GM18519 (cell line): ENCODE measurements at regions not wholly inside any gene's neighbourhood (a gene's known extent, or its start where the extent isn't known, plus 50 kb on each side); places are given as distances from the start of the nearest gene placed in this dataset.

Experiments
- ATAC-seq: cut with Tn5 transposase; IDR thresholded peaks from one replicate; pipeline ENCODE4 v1.9.1; 2021; ENCODE audit warnings: mild to moderate bottlenecking, moderate library complexity; ENCODE audit not compliant: unreplicated experiment, low FRiP score

- ATAC-seq: no peak
Observed at GRCh38 chr13:88926890-88927502, 1255.8 kb downstream of the SLITRK5 start.

DNA sequence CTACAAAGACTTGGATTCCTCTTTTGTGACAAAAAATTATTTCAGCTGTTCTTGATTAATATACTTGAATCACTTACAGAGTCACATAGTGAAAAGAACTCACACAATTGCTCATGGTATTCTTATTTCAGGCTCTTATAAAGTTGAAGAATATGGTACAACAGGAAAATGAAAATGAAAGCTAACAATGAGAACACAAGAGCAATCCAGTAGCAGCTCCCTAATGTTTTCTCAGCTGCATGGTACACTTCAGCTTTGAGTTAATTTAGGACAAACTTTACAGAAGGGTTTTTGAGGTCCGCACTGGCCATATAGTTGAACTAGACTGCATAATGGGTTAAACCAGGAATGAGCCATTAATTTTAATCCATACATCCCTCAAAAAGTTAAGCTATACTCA lies 1261.8 kb downstream of the SLITRK5 start:
- ATAC-seq: no peak

DNA sequence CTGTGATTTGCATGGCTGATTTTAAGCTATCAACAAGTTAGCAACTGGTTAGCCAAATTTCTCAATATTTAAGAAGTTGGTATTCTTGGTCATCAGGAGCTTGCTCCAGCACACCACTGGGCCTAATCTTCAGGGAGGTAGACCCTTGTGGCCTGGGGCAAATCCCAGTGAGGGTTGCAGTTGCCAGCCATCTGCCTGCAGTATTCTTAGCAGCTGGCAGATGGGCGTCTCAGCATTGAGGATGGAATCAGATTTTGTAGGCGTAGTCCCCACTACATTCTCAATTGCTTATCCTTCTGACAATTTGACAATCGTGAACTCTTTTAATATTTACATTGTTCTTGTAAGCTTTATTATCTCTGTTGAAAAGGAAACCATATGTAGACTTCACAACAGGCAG lies 1266.2 kb downstream of the SLITRK5 start:
- no peak for ATAC-seq

DNA sequence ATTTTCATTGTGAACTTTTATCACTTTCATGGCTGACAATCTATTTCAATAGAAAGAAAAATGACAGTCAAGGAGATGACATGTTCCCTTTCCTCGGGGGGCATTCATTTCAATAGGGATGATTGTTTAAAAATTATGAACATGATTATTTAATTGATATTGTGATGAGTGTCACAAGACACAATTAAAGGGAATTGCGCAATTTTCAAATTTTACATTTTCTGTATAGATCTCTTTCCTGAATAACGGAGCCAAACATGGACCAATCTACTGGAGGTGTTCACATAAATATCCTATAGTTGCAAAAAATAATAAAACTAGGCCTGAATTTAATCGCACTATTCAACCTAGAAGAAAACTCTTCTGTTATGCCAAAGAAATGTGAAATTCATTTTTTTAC lies 1274.6 kb downstream of the SLITRK5 start:
- no peak for ATAC-seq

- ATAC-seq: no peak
Observed at GRCh38 chr13:88948501-88948900, 1277.3 kb downstream of the SLITRK5 start.

- no peak for ATAC-seq
Observed at GRCh38 chr13:88958821-88959220, 1287.7 kb downstream of the SLITRK5 start.

- no peak for ATAC-seq
Observed at GRCh38 chr13:88976466-88976865, 1305.3 kb downstream of the SLITRK5 start.

GRCh38 chr13:88978607-88979006 lies 1307.4 kb downstream of the SLITRK5 start:
- ATAC-seq: no peak

- no peak for ATAC-seq
Observed at GRCh38 chr13:88979465-88980175, 1308.4 kb downstream of the SLITRK5 start.

DNA sequence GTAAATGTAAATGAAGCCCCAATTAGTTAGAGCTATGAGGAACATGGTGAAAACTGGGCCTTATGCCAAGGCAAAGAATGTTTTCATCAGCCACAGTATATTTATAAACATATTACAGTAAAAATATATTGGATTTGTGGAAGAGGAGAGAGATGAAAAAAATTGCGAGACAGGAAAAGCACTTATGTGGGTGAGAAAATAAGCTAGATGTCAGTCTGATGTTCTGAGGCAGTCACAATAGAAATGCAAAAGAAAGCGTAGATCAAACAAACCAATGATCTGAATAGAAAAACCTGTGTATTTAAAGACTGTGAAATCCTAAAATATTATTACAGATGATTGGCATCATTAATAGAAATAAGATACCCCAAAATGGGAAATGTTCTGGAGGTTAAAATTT lies 1332.5 kb downstream of the SLITRK5 start:
- ATAC-seq: no peak

DNA sequence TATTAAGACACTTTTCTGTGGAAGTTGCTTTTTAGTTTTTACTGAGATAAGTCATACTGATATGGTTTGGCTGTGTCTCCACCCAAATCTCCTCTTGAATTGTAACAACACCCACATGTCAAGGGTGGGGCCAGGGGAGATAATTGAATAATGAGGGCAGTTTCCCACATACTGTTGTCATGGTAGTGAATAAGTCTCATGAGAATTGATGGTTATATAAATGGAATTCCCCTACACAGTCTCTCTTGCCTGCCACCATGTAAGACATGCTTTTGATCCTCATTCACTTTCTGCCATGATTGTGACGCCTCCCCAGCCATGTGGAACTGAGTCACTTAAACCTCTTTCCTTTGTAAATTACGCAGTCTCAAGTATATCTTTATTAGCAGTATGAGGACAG lies 1340.4 kb downstream of the SLITRK5 start:
- ATAC-seq: no peak

- ATAC-seq: no peak
Observed at GRCh38 chr13:89027694-89028306, 1356.6 kb downstream of the SLITRK5 start.

- no peak for ATAC-seq
Observed at GRCh38 chr13:89029062-89029461, 1357.9 kb downstream of the SLITRK5 start.

GRCh38 chr13:89034015-89034414 lies 1362.8 kb downstream of the SLITRK5 start:
- no peak for ATAC-seq

- no peak for ATAC-seq
Observed at GRCh38 chr13:89052699-89053098, 1381.5 kb downstream of the SLITRK5 start.

GRCh38 chr13:89053418-89053817 lies 1382.2 kb downstream of the SLITRK5 start:
- no peak for ATAC-seq

GRCh38 chr13:89057274-89057673 lies 1386.1 kb downstream of the SLITRK5 start:
- no peak for ATAC-seq

- no peak for ATAC-seq
Observed at GRCh38 chr13:89057862-89058261, 1386.7 kb downstream of the SLITRK5 start.

DNA sequence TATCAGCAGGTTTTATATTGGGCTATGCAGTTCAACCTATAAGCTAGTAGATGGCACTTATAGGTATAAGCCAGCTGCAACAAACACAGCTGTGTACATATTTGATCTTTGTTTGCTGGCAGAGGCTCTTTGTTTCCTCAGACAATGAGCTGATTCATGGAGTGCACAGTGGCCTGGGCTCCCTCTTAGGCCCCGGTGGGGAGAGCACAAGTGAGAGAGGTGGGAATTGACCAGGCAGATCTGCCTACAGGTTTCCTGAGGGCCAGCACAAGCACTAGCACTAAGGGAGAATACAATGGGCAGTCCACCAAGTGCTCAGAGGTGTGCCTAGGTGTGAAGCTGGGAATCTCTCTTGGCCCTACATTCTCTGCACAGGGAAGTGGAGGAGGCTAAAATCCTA lies 1390.7 kb downstream of the SLITRK5 start:
- ATAC-seq: no peak

DNA sequence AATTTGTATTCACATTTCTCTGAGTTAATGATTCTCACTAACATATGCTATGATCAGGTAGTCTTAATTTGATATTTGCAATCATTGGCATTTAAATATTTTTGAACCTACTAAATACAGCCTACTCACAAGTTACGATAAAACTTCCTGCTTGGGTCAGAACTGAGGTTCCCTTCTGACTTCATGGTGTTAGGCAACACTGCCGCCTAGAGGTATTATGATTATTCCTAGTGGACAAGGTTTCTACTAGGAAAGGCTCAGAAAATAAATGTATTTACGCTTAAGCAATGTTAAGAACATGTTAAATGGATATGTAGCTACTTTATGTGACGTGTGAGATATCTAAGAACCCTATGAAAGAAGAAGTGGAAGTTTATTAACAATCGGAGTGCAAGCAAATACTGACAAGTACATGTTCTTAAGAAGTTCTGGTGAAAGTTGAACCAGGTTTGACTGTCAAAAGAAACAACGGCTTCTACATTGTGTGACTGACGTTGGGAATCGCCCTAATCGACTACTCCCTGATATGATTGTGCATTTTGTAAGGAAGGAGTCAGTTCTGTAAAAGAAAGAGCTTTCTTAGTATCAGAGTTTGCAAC lies 1395.8 kb downstream of the SLITRK5 start:
- no peak for ATAC-seq

DNA sequence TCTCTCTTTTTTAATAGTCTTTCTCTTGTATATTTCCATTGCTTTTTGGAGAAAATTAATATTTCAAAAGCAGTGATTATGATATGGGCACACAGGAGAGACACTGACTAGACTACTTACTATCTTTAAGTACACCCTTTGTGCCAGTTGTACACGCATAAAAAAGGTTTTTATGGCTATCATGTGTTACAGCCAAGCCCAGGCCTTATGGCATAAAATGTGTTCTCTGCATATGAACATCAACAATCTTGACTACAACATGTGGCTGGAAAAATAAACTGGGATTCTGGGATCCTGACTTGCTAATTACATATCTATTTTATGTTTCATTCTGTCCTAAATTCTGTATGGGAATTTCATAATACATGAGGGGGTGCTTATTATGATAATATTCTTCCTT lies 1401.8 kb downstream of the SLITRK5 start:
- ATAC-seq: no peak

DNA sequence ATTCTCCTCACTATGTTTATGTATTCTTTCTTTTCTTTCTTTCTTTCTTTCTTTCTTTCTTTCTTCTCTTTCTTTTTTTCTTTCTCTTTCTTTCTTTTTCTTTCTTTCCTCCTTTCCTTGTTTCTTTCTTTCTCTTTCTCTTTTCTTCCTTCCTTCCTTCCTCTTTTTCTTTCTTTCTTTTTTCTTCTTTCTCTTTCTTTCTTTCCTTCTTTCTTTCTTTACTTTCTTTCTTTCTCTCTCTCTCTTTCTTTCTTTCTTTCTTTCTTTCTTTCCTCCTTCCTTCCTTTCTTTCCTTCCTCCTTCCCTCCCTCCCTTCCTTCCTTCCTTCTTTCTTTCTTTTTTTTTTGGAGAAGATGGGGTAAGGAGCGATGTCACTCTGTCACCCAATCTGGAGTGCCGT lies 1405.5 kb downstream of the SLITRK5 start:
- no peak for ATAC-seq
